GM18507 (cell line): ENCODE measurements at regions not wholly inside any gene's neighbourhood (a gene's known extent, or its start where the extent isn't known, plus 50 kb on each side); places are given as distances from the start of the nearest gene placed in this dataset.

Experiments used
- DNase-seq: peaks from one replicate; pipeline ENCODE4 v3.0.0; 2011; ENCODE audit warnings: low read depth; ENCODE audit not compliant: insufficient read length; ENCODE audit errors: extremely low spot score
- FAIRE-seq: peaks from 2 replicates; lab custom pipeline; 2011; peaks lifted over from hg19 to GRCh38; lab: Jason Lieb, UNC

GRCh38 chr1:81463936-81464837 is 336.5 kb upstream of the ADGRL2 start:
- DNase-seq (no peak), FAIRE-seq (no peak)

GRCh38 chr1:81459043-81459442 is 341.7 kb upstream of the ADGRL2 start:
- no peak for FAIRE-seq
- no peak for DNase-seq

GRCh38 chr1:81458186-81458585 is 342.5 kb upstream of the ADGRL2 start:
- no peak for FAIRE-seq

GRCh38 chr1:81455481-81455880 is 345.3 kb upstream of the ADGRL2 start:
- FAIRE-seq, result no peak
- DNase-seq, result no peak

More at GRCh38 chr1:81458186-81458585, 342.5 kb upstream of the ADGRL2 start:
- no peak for DNase-seq

GRCh38 chr1:81453971-81454370 is 346.8 kb upstream of the ADGRL2 start:
- DNase-seq (no peak), FAIRE-seq (no peak)

GRCh38 chr1:81453367-81453703 is 347.4 kb upstream of the ADGRL2 start:
- no peak for DNase-seq
- no peak for FAIRE-seq

GRCh38 chr1:81452693-81453366 is 347.9 kb upstream of the ADGRL2 start:
- DNase-seq (no peak), FAIRE-seq (no peak)

- FAIRE-seq (no peak), DNase-seq (no peak)
Measured at GRCh38 chr1:81449786-81450185, 350.9 kb upstream of the ADGRL2 start.

GRCh38 chr1:81446000-81446669 is 354.6 kb upstream of the ADGRL2 start:
- no peak for DNase-seq
- FAIRE-seq, result no peak

GRCh38 chr1:81443288-81443687 is 357.4 kb upstream of the ADGRL2 start:
- DNase-seq (no peak), FAIRE-seq (no peak)

- peak; percentile 36 for FAIRE-seq
- no peak for DNase-seq
Measured at GRCh38 chr1:81439046-81439823, 361.5 kb upstream of the ADGRL2 start.

- DNase-seq (no peak), FAIRE-seq (peak; percentile 65)
Measured at GRCh38 chr1:81437649-81438048, 363.1 kb upstream of the ADGRL2 start.

- no peak for DNase-seq
- peak; percentile 29 for FAIRE-seq
Measured at GRCh38 chr1:81437213-81437612, 363.5 kb upstream of the ADGRL2 start.

- DNase-seq (no peak), FAIRE-seq (no peak)
Measured at GRCh38 chr1:81435175-81435574, 365.6 kb upstream of the ADGRL2 start.

- DNase-seq (no peak), FAIRE-seq (no peak)
Measured at GRCh38 chr1:81433676-81434075, 367.1 kb upstream of the ADGRL2 start.

- FAIRE-seq, result no peak
Measured at GRCh38 chr1:81432654-81433109, 368.1 kb upstream of the ADGRL2 start.

GRCh38 chr1:81432059-81432458 is 368.7 kb upstream of the ADGRL2 start:
- FAIRE-seq, result no peak
- no peak for DNase-seq

More at GRCh38 chr1:81432654-81433109, 368.1 kb upstream of the ADGRL2 start:
- DNase-seq, result no peak

- DNase-seq (no peak), FAIRE-seq (no peak)
Measured at GRCh38 chr1:81431624-81432000, 369.1 kb upstream of the ADGRL2 start.

- DNase-seq, result no peak
- peak; percentile 67 for FAIRE-seq
Measured at GRCh38 chr1:81430955-81431623, 369.6 kb upstream of the ADGRL2 start.
